ENCODE measurements at regions not wholly inside any gene's neighbourhood (a gene's known extent, or its start where the extent isn't known, plus 50 kb on each side); places are given as distances from the start of the nearest gene placed in this dataset.

DNA sequence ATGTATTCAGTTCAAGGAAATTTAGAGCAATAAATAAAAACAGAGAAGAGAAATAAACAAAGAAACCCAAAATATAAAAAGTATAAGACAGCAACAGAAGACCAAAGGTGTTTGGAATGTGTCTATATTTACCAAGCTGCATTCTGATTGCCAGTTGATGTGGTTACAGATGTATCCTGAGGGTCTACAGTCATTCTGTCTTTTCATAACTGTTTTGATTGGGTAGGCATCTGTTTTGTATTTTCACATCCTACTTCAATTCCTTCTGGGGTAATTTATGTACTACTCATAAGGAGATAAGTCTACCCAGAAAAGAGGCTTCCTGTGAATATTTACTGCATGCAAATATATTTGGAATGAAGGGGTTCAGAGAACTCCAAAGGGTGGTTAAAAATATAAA lies 596.8 kb upstream of the GCFC2 start:
- Histone ChIP-seq H3K9ac (ENCODE audit: insufficient read depth, low read depth, low read length) (no peak overlapping the region), H3K9me3 (ENCODE audit: low read length) (no peaks in the 10 kb centered on the region), H3K4me1 (ENCODE audit: insufficient read depth, low read length) (no peaks in the 10 kb centered on the region), H3K79me2 (ENCODE audit: insufficient read depth, low read length) (no peaks in the 10 kb centered on the region), H3K4me2 (ENCODE audit: low read depth, low read length) (no peak overlapping the region), H3K27me3 (ENCODE audit: control insufficient read depth in 1 of 2, insufficient read depth in 2 of 2, low read length in 2 of 2) (no peaks in the 10 kb centered on the region; a peak in 1 of 5 replicates), H3K36me3 (replicated peaks in 1 of 2; ENCODE audit: control insufficient read depth in 1 of 2, insufficient read depth in 2 of 2, low read length in 2 of 2) (no peaks in the 10 kb centered on the region), H2AFZ (ENCODE audit: low read length) (no peak overlapping the region), H3K27ac (ENCODE audit: extremely low read length, insufficient read depth, low read length) (no peak overlapping the region), H4K20me1 (ENCODE audit: insufficient read depth, low read length) (no peaks in the 10 kb centered on the region), H3K4me3 (replicated peaks in 1 of 3; ENCODE audit: insufficient read depth in 1 of 3, low read depth in 2 of 3, low read length in 3 of 3) (no peak overlapping the region)
- ChIA-PET CTCF (ENCODE audit: low intra/inter-chr PET ratio, low total read pairs) (no interaction called here), POLR2A (no interaction called here)
- FAIRE-seq (no peak), DNase-seq (ENCODE audit: low spot score) (no peak), ATAC-seq (no peak)
- no TSS peak for BruUV-seq (replicated peaks)
- intact Hi-C loops (cut with micrococcal nuclease; ENCODE audit: unreplicated experiment) (no loop called here), in situ Hi-C loops (cut with HindIII; ENCODE audit: extremely low pct_ligation_motif_present, low pct_unique_long_range_greater_than_20kb) (no loop called here)
- TF ChIP-seq MED8 (CRISPR knock-in tag; IDR thresholded peaks at IDR 0.05; ENCODE audit: insufficient replicate concordance) (no peak), NR2F1 (CRISPR knock-in tag; IDR thresholded peaks at IDR 0.05) (no peak), ZFP1 (CRISPR knock-in tag; IDR thresholded peaks at IDR 0.05) (no peak), ZNF501 (CRISPR knock-in tag; IDR thresholded peaks at IDR 0.05) (no peak), ARNTL (CRISPR knock-in tag; IDR thresholded peaks at IDR 0.05) (no peak), ZFP41 (CRISPR knock-in tag; IDR thresholded peaks at IDR 0.05; ENCODE audit: borderline replicate concordance) (no peak), POLR2AphosphoS2 (IDR thresholded peaks at IDR 0.05; ENCODE audit: low read depth, low read length) (no peak), ZZZ3 (CRISPR knock-in tag; IDR thresholded peaks at IDR 0.05; ENCODE audit: borderline replicate concordance) (no peak), ZFP36L2 (CRISPR knock-in tag; IDR thresholded peaks at IDR 0.05) (no peak)
- TF ChIP-seq, protein P1, sequence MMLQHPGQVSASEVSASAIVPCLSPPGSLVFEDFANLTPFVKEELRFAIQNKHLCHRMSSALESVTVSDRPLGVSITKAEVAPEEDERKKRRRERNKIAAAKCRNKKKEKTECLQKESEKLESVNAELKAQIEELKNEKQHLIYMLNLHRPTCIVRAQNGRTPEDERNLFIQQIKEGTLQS (CRISPR knock-in tag; IDR thresholded peaks at IDR 0.05), result no peak
- TF ChIP-seq, protein P2, sequence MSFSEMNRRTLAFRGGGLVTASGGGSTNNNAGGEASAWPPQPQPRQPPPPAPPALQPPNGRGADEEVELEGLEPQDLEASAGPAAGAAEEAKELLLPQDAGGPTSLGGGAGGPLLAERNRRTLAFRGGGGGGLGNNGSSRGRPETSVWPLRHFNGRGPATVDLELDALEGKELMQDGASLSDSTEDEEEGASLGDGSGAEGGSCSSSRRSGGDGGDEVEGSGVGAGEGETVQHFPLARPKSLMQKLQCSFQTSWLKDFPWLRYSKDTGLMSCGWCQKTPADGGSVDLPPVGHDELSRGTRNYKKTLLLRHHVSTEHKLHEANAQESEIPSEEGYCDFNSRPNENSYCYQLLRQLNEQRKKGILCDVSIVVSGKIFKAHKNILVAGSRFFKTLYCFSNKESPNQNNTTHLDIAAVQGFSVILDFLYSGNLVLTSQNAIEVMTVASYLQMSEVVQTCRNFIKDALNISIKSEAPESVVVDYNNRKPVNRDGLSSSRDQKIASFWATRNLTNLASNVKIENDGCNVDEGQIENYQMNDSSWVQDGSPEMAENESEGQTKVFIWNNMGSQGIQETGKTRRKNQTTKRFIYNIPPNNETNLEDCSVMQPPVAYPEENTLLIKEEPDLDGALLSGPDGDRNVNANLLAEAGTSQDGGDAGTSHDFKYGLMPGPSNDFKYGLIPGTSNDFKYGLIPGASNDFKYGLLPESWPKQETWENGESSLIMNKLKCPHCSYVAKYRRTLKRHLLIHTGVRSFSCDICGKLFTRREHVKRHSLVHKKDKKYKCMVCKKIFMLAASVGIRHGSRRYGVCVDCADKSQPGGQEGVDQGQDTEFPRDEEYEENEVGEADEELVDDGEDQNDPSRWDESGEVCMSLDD (CRISPR knock-in tag; IDR thresholded peaks at IDR 0.05; ENCODE audit: borderline replicate concordance), result no peak
